Endothelial cell (in vitro differentiated cells): ENCODE measurements at regions not wholly inside any gene's neighbourhood (a gene's known extent, or its start where the extent isn't known, plus 50 kb on each side); places are given as distances from the start of the nearest gene placed in this dataset.
"Not testable (repeated sequence)": the region's sequence is repeated elsewhere in the genome, so short reads cannot be mapped to it uniquely, and the experiment has no call there.

Source experiments
- DNase-seq: peaks from one replicate; pipeline ENCODE4 v3.0.0; 2021; ENCODE audit warnings: low spot score
- H3K27ac Mint-ChIP-seq: one replicate; pipeline ENCODE4 v1.8.0; 2021; ENCODE audit warnings: mixed read lengths, inconsistent platforms; ENCODE audit not compliant: unreplicated experiment
- H3K27me3 Mint-ChIP-seq: one replicate; pipeline ENCODE4 v1.8.0; 2021; ENCODE audit warnings: mild to moderate bottlenecking, moderate library complexity, mixed read lengths, inconsistent platforms; ENCODE audit not compliant: unreplicated experiment
- H3K36me3 Mint-ChIP-seq: one replicate; pipeline ENCODE4 v1.8.0; 2021; ENCODE audit warnings: mild to moderate bottlenecking, low read depth, mixed read lengths, inconsistent platforms; ENCODE audit not compliant: unreplicated experiment
- H3K4me1 Mint-ChIP-seq: one replicate; pipeline ENCODE4 v1.8.0; 2021; ENCODE audit warnings: mild to moderate bottlenecking, mixed read lengths, inconsistent platforms; ENCODE audit not compliant: unreplicated experiment
- H3K4me3 Mint-ChIP-seq: one replicate; pipeline ENCODE4 v1.8.0; 2021; ENCODE audit warnings: mild to moderate bottlenecking, mixed read lengths, inconsistent platforms; ENCODE audit not compliant: unreplicated experiment
- H3K9me3 Mint-ChIP-seq: one replicate; pipeline ENCODE4 v1.8.0; 2021; ENCODE audit warnings: mixed read lengths, inconsistent platforms; ENCODE audit not compliant: unreplicated experiment
- TF ChIP-seq, protein P1 (sequence below): fragments of 200-600 bp; sonication (generic); IDR thresholded peaks from one replicate; pipeline ENCODE4 v1.5.0; 2021; ENCODE audit warnings: antibody characterized with exemption; ENCODE audit not compliant: unreplicated experiment

DNA sequence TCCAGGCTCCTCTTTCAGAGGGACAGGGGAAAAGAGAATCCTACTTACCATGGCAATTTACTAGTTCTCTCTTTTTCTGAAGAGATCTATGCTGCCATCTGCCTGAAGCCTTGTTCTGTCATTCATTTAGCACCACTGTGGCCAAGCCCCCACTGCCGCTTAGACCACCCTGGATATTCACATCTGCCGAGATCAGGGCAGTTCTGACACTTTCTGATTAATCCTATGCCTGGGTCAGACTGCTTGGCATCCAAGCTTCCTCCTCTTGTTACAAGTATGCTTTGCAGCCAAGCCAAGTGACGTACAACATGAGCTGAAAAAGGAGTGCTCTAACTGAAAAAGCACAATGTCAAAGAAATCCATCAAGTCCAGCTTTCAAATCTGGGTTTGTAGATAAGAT, 332.6 kb downstream of the SUCLG1 start:
- no peak for DNase-seq
- no peaks in the 10 kb centered on the region for H3K4me1 Mint-ChIP-seq
- H3K27me3 Mint-ChIP-seq = no peaks in the 10 kb centered on the region
- H3K36me3 Mint-ChIP-seq = no peaks in the 10 kb centered on the region
- H3K27ac Mint-ChIP-seq = no peak overlapping the region
- TF ChIP-seq, protein P1, sequence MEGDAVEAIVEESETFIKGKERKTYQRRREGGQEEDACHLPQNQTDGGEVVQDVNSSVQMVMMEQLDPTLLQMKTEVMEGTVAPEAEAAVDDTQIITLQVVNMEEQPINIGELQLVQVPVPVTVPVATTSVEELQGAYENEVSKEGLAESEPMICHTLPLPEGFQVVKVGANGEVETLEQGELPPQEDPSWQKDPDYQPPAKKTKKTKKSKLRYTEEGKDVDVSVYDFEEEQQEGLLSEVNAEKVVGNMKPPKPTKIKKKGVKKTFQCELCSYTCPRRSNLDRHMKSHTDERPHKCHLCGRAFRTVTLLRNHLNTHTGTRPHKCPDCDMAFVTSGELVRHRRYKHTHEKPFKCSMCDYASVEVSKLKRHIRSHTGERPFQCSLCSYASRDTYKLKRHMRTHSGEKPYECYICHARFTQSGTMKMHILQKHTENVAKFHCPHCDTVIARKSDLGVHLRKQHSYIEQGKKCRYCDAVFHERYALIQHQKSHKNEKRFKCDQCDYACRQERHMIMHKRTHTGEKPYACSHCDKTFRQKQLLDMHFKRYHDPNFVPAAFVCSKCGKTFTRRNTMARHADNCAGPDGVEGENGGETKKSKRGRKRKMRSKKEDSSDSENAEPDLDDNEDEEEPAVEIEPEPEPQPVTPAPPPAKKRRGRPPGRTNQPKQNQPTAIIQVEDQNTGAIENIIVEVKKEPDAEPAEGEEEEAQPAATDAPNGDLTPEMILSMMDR = no peak
- H3K4me3 Mint-ChIP-seq = no peak overlapping the region
- H3K9me3 Mint-ChIP-seq = no peaks in the 10 kb centered on the region

DNA sequence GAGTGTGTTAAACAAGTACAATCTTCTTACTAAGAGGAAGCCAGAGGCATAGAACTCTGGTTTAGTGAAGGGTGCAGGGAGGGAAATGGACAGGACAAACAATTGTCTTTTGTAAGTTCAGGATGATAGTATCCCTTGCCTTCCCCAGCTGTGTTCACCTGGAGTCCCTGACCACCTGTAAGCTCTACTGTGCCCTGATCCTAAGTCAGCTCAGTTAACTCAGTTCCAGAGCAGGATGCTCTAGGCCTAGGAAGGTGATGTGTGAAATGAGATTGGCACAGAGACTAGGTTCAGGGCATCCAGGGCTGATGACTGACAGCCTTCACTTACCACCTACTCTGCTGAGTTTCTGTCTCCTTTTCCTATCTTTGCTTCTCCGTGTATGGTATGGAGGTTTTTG, 333.0 kb downstream of the SUCLG1 start:
- no peak for DNase-seq
- Mint-ChIP-seq H3K27ac (no peak overlapping the region), H3K36me3 (no peaks in the 10 kb centered on the region), H3K4me1 (no peaks in the 10 kb centered on the region), H3K4me3 (no peak overlapping the region), H3K9me3 (no peaks in the 10 kb centered on the region), H3K27me3 (no peaks in the 10 kb centered on the region)
- TF ChIP-seq, protein P1 = no peak

DNA sequence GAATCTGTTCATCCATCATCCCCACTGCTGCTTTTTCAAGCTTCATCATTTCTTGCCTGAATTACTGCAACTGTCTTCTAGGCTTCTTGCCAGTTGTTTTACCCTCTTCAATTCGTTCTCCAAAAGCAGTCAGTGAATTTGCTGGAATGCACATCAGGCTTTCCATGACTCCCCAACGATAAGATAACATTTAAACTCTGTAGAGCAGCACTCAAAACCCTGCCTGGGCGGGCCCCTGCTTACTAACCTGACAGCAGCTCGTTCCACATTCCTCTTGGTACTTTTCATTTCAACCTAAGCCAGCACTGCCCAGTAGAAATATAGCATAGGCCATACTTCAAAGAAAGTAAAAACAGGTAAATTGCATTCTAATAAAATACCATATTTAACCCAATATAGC, 342.9 kb downstream of the SUCLG1 start:
- Mint-ChIP-seq H3K27me3 (no peaks in the 10 kb centered on the region), H3K27ac (no peak overlapping the region), H3K4me1 (no peaks in the 10 kb centered on the region), H3K9me3 (no peaks in the 10 kb centered on the region), H3K36me3 (no peaks in the 10 kb centered on the region), H3K4me3 (no peak overlapping the region)
- no peak for DNase-seq
- TF ChIP-seq, protein P1 = no peak

DNA sequence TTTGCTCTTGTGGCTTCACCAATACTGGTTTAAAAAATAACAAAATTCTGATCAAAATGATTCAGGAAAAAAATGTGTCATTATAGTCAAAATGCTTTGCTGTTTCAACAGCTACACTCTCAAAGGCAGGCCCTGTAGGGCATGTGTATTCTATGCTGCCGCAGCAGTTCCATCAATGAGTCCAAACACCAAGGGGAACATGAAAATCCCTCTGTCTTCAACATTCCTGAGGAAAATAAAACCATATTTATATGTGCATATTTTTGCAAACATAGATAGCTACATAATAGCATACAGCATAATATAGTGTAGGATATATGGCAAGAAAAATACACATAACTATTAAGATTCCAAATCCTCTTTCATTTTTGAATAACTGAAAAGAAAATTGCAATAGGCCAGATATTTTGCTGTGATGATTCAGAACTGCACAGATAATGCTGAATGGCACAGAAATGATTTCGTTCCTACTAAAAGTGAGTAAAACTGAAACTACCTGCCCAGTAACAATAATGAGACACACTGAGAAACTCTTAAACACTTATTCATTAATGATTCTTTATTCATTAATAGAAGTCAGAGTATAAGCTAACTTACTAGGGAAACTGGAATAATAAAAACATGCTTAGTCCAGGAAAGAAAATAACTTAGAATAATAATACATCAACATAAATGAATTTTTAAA, 343.8 kb downstream of the SUCLG1 start:
- Mint-ChIP-seq H3K9me3 (no peaks in the 10 kb centered on the region), H3K4me3 (no peak overlapping the region), H3K27me3 (no peaks in the 10 kb centered on the region), H3K4me1 (no peaks in the 10 kb centered on the region), H3K27ac (no peak overlapping the region), H3K36me3 (no peaks in the 10 kb centered on the region)
- TF ChIP-seq, protein P1 = no peak
- DNase-seq = no peak

DNA sequence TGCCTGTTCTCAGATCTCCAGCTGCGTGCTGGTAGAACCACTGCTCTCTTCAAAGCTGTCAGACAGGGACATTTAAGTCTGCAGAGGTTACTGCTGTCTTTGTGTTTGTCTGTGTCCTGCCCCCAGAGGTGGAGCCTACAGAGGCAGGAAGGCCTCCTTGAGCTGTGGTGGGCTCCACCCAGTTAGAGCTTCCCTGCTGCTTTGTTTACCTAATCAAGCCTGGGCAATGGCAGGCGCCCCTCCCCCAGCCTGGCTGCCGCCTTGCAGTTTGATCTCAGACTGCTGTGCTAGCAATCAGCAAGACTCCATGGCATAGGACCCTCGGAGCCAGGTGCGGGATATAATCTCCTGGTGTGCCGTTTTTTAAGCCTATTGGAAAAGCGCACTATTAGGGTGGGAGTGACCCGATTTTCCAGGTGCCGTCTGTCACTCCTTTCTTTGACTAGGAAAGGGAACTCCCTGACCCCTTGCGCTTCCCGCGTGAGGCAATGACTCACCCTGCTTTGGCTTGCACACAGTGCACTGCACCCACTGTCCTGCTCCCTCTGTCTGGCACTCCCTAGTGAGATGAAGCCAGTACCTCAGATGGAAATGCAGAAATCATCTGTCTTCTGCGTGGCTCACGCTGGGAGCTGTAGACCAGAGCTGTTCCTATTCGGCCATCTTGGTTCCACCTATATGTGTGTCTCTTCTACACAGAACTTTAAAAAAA, 355.1 kb downstream of the SUCLG1 start:
- not testable (repeated sequence) for H3K27me3 Mint-ChIP-seq, H3K4me1 Mint-ChIP-seq, H3K9me3 Mint-ChIP-seq, DNase-seq, H3K4me3 Mint-ChIP-seq, H3K27ac Mint-ChIP-seq
- peaks cover 14% of the 10 kb centered on the region for H3K36me3 Mint-ChIP-seq
